Hippocampal formation (tissue), 2 donors: ENCODE measurements at regions not wholly inside any gene's neighbourhood (a gene's known extent, or its start where the extent isn't known, plus 50 kb on each side); places are given as distances from the start of the nearest gene placed in this dataset.
A peak's percentile ranks its signal among the peaks of the same experiment; 100 is the strongest.
"Not testable (repeated sequence)": the region's sequence is repeated elsewhere in the genome, so short reads cannot be mapped to it uniquely, and the experiment has no call there.

Source experiments
- DNase-seq, 2 donors: peaks; one replicate each; lab custom pipeline; 2025; lab: John Stamatoyannopoulos, UW

GRCh38 chr17:21470422-21470821 is 94.3 kb downstream of the KCNJ12 start:
- DNase-seq = not testable (repeated sequence)

DNA sequence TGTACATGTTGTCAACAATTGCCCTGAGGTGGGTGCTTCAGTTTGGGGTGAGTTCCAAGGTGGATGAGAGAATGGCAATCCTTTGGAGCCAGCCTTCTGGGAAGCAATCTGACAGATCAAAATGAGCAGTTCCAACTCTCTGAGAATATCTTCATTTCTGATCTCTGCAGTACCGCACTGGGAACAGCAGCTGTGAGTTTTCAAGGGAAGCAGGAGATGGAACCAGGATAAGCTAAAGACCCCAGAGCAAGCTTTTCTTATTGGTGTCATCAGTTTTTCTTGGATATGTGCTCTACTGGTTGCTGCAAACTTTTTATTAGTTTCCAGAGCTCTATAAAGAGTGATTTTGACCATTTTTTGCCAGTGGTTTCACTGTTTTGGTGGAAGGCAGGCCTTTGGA is 94.7 kb downstream of the KCNJ12 start:
- no peak for DNase-seq

GRCh38 chr17:21474815-21475214 is 98.7 kb downstream of the KCNJ12 start:
- DNase-seq = no peak

DNA sequence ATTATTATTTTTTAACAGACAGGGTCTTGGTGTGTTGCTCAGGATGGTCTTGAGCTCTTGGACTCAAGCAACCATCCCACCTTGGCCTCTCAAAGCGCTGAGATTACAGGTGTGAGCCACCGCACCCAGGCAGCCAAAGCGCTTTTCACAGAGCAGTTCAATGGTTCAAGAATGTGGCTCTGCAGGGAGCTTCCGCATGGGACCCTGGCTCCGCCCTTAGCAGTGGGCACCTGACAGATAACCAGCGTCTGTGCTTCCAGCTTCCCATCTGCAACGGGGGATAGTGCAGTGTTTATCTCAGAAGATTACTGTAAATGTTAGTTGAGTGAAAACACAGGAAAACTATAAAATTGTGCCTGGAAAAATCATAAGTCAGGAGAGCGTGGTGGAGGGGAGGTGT is 99.4 kb downstream of the KCNJ12 start:
- no peak for DNase-seq

DNA sequence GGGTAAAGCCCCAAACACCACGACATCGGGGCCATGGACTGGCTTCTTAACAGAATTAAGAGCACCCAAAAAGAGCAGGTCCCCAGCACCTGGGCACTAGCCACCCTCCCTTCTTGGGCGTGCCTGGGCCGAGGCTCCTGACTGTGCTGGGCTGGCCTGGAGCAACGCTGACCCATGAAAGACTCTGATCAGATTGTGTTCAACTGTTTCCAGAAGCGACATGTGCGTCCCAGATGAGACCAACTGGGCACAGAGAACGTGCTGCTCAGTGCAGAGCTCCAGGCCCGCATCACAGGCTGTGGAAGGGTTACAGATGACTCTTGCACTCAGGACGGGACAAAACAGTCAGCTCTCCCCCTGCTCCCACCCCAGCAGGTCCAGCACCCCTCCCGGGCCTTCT is 100.7 kb downstream of the KCNJ12 start:
- DNase-seq = no peak

DNA sequence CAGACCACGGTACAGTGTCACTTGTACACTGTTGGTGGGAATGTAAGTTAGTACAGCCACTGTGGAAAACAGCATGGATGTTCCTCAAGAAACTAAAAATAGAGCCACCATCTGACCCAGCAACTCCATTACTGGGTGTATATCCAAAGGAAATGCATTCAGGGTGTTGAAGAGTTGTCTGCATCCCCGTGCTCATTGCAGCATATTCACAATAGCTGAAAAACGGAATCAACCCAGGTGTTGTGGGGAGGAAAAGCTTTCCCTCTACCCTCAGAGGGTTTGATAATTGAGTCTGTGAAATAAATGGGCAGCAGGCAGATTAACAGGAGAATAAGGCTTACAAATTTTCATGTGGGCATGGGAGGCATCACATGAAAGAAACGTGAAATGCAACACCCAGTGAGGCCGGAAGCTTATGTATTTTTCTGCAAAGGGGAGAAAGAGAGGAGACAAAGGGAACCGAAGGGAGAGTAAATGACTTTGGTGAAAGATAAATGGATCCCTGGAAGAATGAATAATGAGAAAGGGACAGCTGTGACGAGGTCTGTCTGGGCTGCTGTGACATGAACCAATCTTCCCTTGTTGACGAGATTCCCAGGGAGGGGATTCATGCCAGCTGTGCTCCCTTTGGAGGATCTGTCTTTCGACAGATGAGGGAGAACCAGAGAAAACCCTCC is 106.2 kb downstream of the KCNJ12 start:
- no peak for DNase-seq

DNA sequence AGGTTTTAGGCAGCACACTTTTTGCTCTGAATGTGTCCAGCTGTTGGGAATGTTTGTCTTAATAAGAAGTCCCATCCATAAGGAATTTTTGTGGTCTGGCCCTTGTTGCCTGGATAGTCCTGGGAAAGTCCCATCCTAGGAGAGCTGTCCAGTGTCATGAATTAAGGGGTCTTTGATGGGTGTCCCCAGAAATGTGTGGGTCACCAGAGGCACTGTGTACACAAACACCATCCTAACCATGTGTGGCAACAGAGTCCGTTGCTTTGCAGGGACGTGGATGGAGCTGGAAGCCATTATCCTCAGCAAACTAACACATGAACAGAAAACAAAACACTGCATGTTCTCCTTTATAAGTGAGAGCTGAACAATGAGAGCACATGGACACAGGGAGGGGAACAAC is 111.9 kb downstream of the KCNJ12 start:
- DNase-seq = not testable (repeated sequence)

- DNase-seq = no peak
Measured at GRCh38 chr17:21493993-21494392, 117.8 kb downstream of the KCNJ12 start.

DNA sequence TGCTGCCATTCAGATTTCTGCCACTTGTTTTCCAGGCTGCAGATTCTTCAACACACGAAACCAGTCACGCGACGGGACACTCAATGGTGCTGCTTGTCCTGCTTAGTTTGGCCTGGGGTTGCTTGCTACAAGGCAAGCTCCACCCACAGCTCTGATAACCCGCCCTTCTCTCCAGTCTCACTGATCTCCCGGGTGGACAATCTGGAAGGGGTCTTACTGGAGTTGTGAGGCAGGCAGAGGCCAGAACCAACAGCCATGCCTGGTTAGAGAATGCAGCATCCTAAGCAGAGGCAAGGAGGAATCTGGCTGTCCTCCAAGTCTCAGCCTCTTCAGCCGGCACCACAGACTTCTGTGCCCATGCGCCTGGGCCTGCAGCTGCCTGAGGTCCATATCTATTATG is 119.1 kb downstream of the KCNJ12 start:
- peak in 1 of 2 donors; percentile 8 for DNase-seq

DNA sequence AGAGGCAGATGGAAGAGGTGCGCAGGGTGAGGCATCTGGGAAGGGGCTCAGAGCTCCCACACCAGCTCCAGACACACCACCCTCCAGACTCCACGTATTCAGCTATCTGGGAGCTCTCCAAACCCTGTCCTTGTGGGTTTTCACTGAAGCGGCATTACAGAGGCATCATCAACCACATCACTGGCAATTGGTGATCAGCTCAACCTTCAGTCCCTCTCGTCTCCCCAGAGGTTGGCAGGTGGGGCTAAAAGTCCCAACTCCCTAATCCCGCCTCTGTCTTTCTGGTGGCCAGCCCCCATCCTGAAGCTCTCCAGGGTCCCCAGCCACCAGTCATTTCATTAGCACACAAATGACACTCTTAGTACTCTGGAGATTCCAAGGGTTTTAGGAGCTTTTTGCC is 123.9 kb downstream of the KCNJ12 start:
- DNase-seq = no peak

DNA sequence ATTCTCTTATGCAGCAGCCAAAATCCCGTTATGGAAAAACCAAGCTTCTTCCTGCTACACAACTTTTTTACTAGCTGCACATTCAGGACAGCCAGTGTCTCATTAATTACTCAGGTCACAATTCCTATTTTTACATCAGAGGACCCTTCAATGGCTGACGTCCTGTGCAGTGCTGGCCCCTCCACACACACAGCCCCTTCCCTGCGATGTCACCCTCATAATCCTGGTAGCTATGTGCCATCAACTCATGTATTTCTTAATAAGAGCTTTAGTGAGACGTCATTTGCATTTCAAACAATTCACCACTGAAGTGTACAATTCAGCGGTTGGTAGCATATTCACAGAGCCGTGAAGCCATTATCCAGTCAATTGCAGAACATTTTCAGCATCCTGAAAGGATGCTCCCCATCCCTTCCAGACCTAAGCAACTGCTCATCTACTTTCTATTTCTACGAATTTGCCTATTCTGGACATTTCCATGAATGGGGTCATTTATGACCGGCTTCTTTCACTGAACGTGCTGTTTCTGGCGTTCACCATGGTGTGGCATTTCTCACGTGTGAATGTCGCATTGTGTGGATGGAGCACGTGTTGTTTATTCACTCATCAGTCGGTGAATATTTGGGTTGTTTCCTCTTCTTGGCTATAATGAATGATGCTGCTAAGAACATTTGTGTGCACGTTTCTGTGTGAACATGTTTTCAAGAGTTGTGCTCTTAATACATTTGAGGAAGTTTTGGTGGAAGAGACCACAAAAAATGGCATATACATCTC is 126.0 kb downstream of the KCNJ12 start:
- DNase-seq = not testable (repeated sequence)

DNA sequence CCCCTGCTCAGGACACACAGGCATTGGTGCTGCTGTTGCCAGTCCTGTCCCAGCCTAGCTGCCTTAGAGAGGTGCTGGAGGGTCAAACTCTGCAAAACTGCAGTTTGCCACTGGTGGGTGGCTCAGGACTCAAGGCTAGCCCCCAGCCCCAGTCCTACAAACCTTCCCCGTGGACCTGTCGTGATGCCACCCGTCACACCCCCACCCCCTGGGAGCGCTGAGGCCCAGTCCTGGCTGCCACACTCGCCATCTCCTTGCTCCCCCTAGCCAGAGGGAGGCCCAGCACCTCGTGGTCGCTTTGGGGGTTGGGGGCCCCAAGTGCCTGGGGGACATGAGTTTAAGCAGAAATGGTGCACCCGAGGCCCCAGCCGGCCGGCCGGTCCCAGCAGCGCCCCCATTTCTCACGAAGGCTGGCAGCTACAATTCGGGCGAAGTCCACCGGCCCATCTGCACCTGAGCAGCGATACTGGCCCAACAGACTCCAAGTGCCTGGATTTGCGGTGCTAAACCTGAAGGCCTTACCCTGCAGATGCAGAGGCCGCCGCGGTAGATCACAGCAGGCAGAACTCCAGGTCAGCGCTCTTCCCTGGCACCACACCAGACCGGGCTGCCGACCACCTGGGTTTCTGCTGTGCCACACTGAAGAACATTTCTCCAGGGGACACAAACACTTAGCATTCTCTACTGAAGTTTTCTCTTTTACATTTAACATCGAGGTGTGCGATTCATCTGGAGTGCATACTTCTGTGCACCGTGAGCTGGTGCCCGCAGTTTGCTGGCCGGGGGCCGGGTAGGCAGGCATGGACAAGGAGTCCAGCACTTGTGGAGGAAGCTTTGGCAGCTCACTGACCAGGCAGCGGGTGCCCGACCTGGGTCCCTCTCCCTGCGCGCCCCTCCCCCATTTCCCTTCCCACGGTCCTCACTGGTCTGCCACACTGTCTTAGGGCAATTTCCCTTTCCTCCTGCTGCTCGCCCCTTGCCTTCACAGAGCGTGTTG is 130.0 kb downstream of the KCNJ12 start:
- DNase-seq = no peak

DNA sequence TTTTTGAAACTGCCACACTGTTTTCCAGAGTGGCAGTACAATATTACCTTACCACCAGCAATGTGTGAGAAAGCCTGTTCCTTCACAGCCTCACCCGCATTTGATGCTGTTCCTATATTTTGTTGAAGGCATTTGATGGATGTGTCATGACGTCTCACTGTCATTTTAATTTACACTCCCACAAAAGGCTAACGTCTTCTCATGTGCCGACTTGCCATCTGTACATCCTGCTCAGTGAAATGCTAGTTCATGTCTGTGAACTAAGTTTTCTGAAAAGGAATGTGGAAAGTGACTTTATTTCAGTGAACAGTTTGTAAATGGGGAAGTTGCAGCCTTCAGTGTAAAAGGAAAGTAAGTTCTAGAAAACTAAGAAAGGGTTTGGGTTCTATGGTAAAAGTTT is 131.6 kb downstream of the KCNJ12 start:
- DNase-seq = not testable (repeated sequence)

GRCh38 chr17:21508211-21508610 is 132.1 kb downstream of the KCNJ12 start:
- DNase-seq = no peak

- DNase-seq = not testable (repeated sequence)
Measured at GRCh38 chr17:21509356-21509755, 133.2 kb downstream of the KCNJ12 start.

DNA sequence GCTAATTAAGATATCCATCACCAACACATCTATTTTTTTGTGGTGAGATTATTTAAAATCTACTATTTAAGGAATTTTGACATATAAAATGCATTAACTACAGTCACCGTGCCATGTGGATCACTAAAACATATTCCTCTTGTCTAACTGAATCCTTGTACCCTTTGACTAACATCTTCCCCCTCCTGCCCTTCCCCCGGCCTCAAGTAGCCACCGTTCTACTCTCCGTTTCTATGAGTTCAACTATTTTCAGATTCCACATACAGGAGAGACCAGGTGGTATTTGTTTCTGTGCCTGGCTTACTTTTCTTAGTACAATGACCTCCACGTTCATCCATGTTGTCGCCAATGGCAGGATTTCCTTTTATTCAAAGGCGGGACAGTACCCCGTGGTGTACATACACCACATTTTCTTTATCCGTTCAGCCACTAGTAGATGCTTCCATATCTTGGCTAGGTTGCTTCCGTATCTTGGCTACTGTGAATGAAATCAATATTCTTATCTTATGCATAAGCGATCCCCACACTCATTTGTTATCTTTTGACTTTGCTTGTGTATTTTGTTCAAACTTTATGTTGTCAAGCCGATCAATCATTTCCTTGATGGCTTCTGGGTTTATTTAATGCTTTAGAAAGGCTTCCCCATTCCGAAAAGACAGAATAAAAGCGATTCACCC is 134.7 kb downstream of the KCNJ12 start:
- DNase-seq = no peak

DNA sequence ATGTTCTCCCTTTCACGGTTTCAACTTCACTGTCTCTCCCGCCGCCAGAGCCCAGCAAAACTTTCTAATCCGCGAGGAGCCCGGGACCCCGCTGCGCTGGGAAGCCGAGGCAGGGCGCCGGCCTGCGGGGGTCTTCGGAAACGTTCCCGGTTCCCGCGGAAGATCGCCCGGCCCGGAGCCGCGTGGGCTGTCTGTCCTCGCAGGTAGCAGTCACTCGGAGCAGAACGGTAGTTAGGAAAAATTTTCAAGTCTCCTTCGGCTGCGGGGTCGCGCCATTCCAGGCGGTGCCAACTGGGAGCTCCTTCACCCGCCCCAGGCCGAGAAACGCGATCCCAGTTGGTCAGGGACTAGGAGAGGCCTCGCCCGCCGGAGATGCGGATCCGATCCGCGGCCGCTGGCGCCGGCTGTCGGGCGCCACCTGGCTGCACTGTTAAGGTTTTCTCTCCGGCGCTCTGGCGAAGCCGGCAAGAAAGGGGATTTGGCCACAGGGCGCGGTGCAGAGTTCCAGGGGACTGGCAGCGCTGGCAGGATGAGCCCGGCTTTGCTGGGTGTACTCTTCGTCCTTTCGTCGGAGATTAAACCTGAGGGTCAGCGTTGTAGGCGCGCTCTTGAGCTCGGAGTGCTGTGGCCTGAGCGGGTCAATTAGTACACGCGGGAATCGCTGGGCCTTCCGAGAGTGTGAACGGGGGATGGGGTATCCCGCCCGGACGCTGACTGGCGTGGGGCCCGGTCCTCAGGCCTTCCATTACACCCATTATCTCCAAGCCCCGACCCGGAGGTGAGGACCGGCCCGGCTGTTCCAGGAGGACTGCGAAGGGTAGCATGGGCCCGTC is 135.4 kb downstream of the KCNJ12 start:
- peak; percentile 76 to 77 for DNase-seq

DNA sequence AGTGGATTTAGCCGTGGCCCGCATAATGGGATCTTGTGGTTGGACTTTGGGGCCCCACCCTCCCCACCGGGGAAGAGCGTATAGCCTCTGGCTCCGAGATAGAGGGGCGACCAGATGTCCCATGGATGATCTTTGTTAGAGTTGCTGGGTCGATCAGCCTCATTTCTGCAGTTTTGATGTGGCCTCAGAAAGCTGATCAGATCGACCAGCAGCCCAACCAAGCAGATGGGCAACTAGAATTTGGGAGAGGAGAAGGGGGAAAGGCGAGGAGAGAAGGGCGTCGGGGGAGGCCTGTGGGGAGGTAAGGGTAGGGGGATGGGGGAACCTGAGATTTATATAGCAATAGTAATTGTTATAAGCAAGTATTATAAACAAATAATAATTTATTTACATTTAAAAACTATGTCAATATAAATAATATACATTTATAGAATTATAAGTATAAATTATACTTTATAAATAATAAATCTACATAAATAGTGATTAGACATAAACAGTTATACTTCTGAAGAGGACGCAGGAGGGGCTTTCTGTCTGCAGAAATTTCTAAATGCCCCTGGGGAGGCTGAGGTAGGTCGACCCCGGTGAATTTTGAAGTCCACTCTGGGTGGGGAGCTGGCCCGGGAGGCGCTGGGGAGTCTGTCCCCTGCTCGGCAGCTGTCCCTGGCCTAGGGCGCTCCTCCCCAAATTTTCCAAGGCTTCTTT is 136.3 kb downstream of the KCNJ12 start:
- no peak for DNase-seq

GRCh38 chr17:21513012-21513570 is 136.9 kb downstream of the KCNJ12 start:
- peak in 1 of 2 donors; percentile 70 for DNase-seq

GRCh38 chr17:21514567-21514966 is 138.4 kb downstream of the KCNJ12 start:
- DNase-seq = not testable (repeated sequence)
